Activated CD8-positive, alpha-beta T cell treated with anti-CD3 and anti-CD28 coated beads, Interleukin-2, amount 10 ng/mL, durations not matched to agents 7 days and 5 days (primary cell): ENCODE measurements at regions not wholly inside any gene's neighbourhood (a gene's known extent, or its start where the extent isn't known, plus 50 kb on each side); places are given as distances from the start of the nearest gene placed in this dataset.
"Not testable (repeated sequence)": the region's sequence is repeated elsewhere in the genome, so short reads cannot be mapped to it uniquely, and the experiment has no call there.

Experiments used
- ATAC-seq: fragments of 150-1000 bp; cut with Tn5 transposase; one replicate; pipeline ENCODE4 v1.10.0; 2021; ENCODE audit warnings: moderate library complexity
- CTCF ChIA-PET: fragments of 350-600 bp; sonication (Branson Sonifier 250); formaldehyde crosslinking; loops from one replicate; lab custom pipeline; 2021; ENCODE audit warnings: antibody characterized with exemption; lab: Charles Lee
- POLR2A ChIA-PET: fragments of 350-600 bp; sonication (Branson Sonifier 250); formaldehyde crosslinking; loops from one replicate; lab custom pipeline; 2021; ENCODE audit warnings: antibody characterized with exemption; lab: Charles Lee
- DNase-seq: peaks from one replicate; pipeline ENCODE4 v3.0.0-alpha.2; 2020
- H3K27ac Mint-ChIP-seq: one replicate; pipeline ENCODE4 v1.8.0; 2021; ENCODE audit warnings: mild to moderate bottlenecking, mixed read lengths
- H3K27me3 Mint-ChIP-seq: one replicate; pipeline ENCODE4 v1.8.0; 2021; ENCODE audit warnings: low read depth, mixed read lengths
- H3K36me3 Mint-ChIP-seq: one replicate; pipeline ENCODE4 v1.8.0; 2021; ENCODE audit warnings: low read depth, mixed read lengths
- H3K4me1 Mint-ChIP-seq: one replicate; pipeline ENCODE4 v1.8.0; 2021; ENCODE audit warnings: low read depth, mixed read lengths
- H3K4me3 Mint-ChIP-seq: one replicate; pipeline ENCODE4 v1.8.0; 2021; ENCODE audit warnings: mild to moderate bottlenecking, mixed read lengths
- H3K9me3 Mint-ChIP-seq: one replicate; pipeline ENCODE4 v1.8.0; 2022; ENCODE audit warnings: mixed read lengths; ENCODE audit not compliant: insufficient read depth

DNA sequence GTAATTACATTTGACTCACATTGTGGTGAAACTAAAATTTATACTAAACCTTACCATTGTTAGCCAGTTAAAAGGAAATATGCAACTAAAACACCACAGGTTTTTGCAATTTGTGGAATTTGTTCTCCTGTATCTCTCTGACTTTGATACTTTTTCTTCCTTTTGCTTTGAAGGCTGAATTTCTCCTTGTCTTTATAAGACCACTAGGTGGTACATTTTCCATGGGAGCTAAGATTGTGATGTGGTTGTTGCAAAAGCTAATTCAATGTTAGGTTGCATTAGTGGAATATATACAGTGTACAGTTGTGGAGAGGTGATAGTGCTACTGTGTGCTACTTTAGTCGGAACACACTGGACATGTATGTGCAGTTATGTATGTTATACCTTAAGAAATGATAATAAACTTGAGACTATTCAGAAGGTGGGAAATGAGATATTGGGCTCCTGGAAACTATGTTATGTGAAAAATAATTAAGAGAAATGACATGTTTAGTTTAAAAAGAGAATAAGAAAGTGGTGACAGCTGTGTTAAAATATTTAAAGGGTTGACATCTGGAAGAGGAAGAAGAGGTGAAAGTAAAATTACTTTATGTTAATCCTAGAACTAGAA, 70.3 kb downstream of the ARL9 start:
- DNase-seq (no peak), ATAC-seq (no peak)
- Mint-ChIP-seq H3K4me3 (no peak overlapping the region), H3K9me3 (no peaks in the 10 kb centered on the region), H3K27me3 (peaks cover 6% of the 10 kb centered on the region), H3K4me1 (peaks cover 9% of the 10 kb centered on the region), H3K27ac (no peak overlapping the region), H3K36me3 (no peaks in the 10 kb centered on the region)
- POLR2A ChIA-PET: no interaction called here
- CTCF ChIA-PET: interaction anchor here (0.7 to 3.1 kb wide), 13 partner anchors 26 to 260 kb away, joined by 3 to 25 read pairs (median 3); no protein-coding TSS in a partner anchor

- POLR2A ChIA-PET, H3K4me1 Mint-ChIP-seq, H3K27ac Mint-ChIP-seq: not testable (repeated sequence)
These were observed 86.8 kb downstream of the ARL9 start for GRCh38 chr4:56592417-56592816.

More at GRCh38 chr4:56592417-56592816, 86.8 kb downstream of the ARL9 start:
- H3K36me3 Mint-ChIP-seq, H3K4me3 Mint-ChIP-seq, DNase-seq, CTCF ChIA-PET, ATAC-seq, H3K27me3 Mint-ChIP-seq: not testable (repeated sequence)
- peaks cover 14% of the 10 kb centered on the region for H3K9me3 Mint-ChIP-seq
